H1 (cell line): ENCODE measurements at regions not wholly inside any gene's neighbourhood (a gene's known extent, or its start where the extent isn't known, plus 50 kb on each side); places are given as distances from the start of the nearest gene placed in this dataset.

ENCODE experiments used
- CTCF ChIA-PET: fragments of 300-600 bp; sonication (Branson Sonifier 250); formaldehyde crosslinking; loops from one replicate; lab custom pipeline; 2021; ENCODE audit not compliant: partially characterized antibody; lab: Charles Lee
- POLR2A ChIA-PET: fragments of 300-600 bp; sonication (Branson Sonifier 250); formaldehyde crosslinking; loops from one replicate; lab custom pipeline; 2021; ENCODE audit warnings: inconsistent platforms; ENCODE audit not compliant: partially characterized antibody; lab: Charles Lee
- DNase-seq, 2 experiments: peaks; one replicate each; pipeline versions ENCODE4 v3.0.0 to v3.0.0-alpha.2; 2010 to 2022; ENCODE audit warnings: low spot score in 2 of 2, low read depth in 1 of 2, mixed read lengths in 1 of 2
- FAIRE-seq: peaks from 2 replicates; lab custom pipeline; 2011; peaks lifted over from hg19 to GRCh38; lab: Jason Lieb, UNC
- H2AFZ ChIP-seq: 2 replicates; pipeline ENCODE4 v1.8.1; 2012; ENCODE audit warnings: low read length, inconsistent platforms
- H2AK5ac ChIP-seq: 2 replicates; pipeline ENCODE4 v1.6.1; 2013; ENCODE audit warnings: low read depth, low read length
- H2BK120ac ChIP-seq: replicated peaks from 2 replicates; pipeline ENCODE3; 2013; ENCODE audit warnings: low read depth, low read length, inconsistent platforms
- H2BK12ac ChIP-seq: 2 replicates; pipeline ENCODE4 v1.6.1; 2013; ENCODE audit warnings: low read depth, low read length
- H2BK15ac ChIP-seq: 2 replicates; pipeline ENCODE4 v1.6.1; 2013; ENCODE audit warnings: low read length
- H2BK20ac ChIP-seq: 2 replicates; pipeline ENCODE4 v1.6.1; 2013; ENCODE audit warnings: low read length
- H2BK5ac ChIP-seq: 2 replicates; pipeline ENCODE4 v1.6.1; 2013; ENCODE audit warnings: low read depth, low read length
- H3K14ac ChIP-seq: 2 replicates; pipeline ENCODE4 v1.6.1; 2013; ENCODE audit warnings: inconsistent platforms; ENCODE audit not compliant: insufficient read length
- H3K18ac ChIP-seq: 2 replicates; pipeline ENCODE4 v1.6.1; 2013; ENCODE audit warnings: low read length; ENCODE audit errors: extremely low read depth
- H3K23ac ChIP-seq: 2 replicates; pipeline ENCODE4 v1.6.1; 2013; ENCODE audit warnings: inconsistent platforms; ENCODE audit not compliant: insufficient read length
- H3K23me2 ChIP-seq: 2 replicates; pipeline ENCODE4 v1.6.1; 2013; ENCODE audit warnings: low read depth, low read length
- H3K27ac ChIP-seq: 2 replicates; pipeline ENCODE4 v1.6.1; 2011; ENCODE audit warnings: low read depth, low read length, inconsistent platforms
- H3K27me3 ChIP-seq, 4 experiments: replicated peaks in 1 of 4; 1 replicate in 1 of 4; 2 replicates in 3 of 4; pipeline versions ENCODE4 v1.6.1 to v1.8.1; 2011 to 2013; ENCODE audit warnings: low read length in 3 of 4, mild to moderate bottlenecking in 3 of 4, inconsistent platforms in 2 of 4, mixed read lengths in 2 of 4, moderate library complexity in 1 of 4; ENCODE audit not compliant: control insufficient read depth in 3 of 4, insufficient read depth in 3 of 4; ENCODE audit errors: extremely low read depth in 1 of 4
- H3K36me3 ChIP-seq, 4 experiments: 2 replicates each; pipeline versions ENCODE4 v1.6.1 to v1.8.1; 2011 to 2013; ENCODE audit warnings: mild to moderate bottlenecking in 4 of 4, low read length in 3 of 4, moderate library complexity in 2 of 4, control low read depth in 1 of 4, inconsistent platforms in 1 of 4; ENCODE audit not compliant: insufficient read depth in 4 of 4, control insufficient read depth in 2 of 4
- H3K4ac ChIP-seq: replicated peaks from 2 replicates; pipeline ENCODE3; 2013; ENCODE audit warnings: low read length, low read depth, mixed read lengths, inconsistent platforms; ENCODE audit not compliant: insufficient read length
- H3K4me1 ChIP-seq, 4 experiments: replicated peaks in 1 of 4; 1 replicate in 1 of 4; 2 replicates in 3 of 4; pipeline versions ENCODE4 v1.6.1 to v1.8.1; 2011 to 2013; ENCODE audit warnings: low read length in 3 of 4, inconsistent platforms in 2 of 4, mixed read lengths in 1 of 4; ENCODE audit not compliant: insufficient read depth in 4 of 4, control insufficient read depth in 3 of 4
- H3K4me2 ChIP-seq, 2 experiments: 2 replicates each; pipeline versions ENCODE4 v1.6.1 to v1.8.1; 2011 to 2013; ENCODE audit warnings: low read depth in 2 of 2, low read length in 2 of 2, control low read depth in 1 of 2, inconsistent platforms in 1 of 2, mild to moderate bottlenecking in 1 of 2; ENCODE audit not compliant: insufficient read depth in 1 of 2
- H3K4me3 ChIP-seq, 4 experiments: fragments of 200-600, 300-600 bp in 1 of 4; sonication (generic), shearing (Covaris generic), sonication (Bioruptor Twin) in 1 of 4; 2 replicates each; pipeline versions ENCODE4 v1.5.1 to v1.8.1; 2011 to 2016; ENCODE audit warnings: low read length in 4 of 4, low read depth in 3 of 4, control low read depth in 2 of 4, inconsistent platforms in 2 of 4, mild to moderate bottlenecking in 2 of 4, mixed read lengths in 1 of 4, moderate library complexity in 1 of 4; ENCODE audit not compliant: insufficient read depth in 2 of 4; ENCODE audit errors: extremely low read depth in 1 of 4
- H3K56ac ChIP-seq: replicated peaks from 2 replicates; pipeline ENCODE3; 2013; ENCODE audit warnings: low read depth, mild to moderate bottlenecking, mixed read lengths, low read length, inconsistent platforms; ENCODE audit not compliant: insufficient read length
- H3K79me1 ChIP-seq: 2 replicates; pipeline ENCODE4 v1.6.1; 2013; ENCODE audit warnings: low read depth, low read length, control low read depth
- H3K79me2 ChIP-seq, 2 experiments: 2 replicates each; pipeline versions ENCODE4 v1.6.1 to v1.8.1; 2012 to 2013; ENCODE audit warnings: low read length in 2 of 2, mild to moderate bottlenecking in 2 of 2, inconsistent platforms in 1 of 2; ENCODE audit not compliant: insufficient read depth in 2 of 2, control insufficient read depth in 1 of 2
- H3K9ac ChIP-seq, 4 experiments: replicated peaks in 1 of 4; 1 replicate in 1 of 4; 2 replicates in 3 of 4; pipeline versions ENCODE4 v1.6.1 to v1.8.1; 2011 to 2013; ENCODE audit warnings: low read depth in 3 of 4, low read length in 3 of 4, control low read depth in 2 of 4, mild to moderate bottlenecking in 2 of 4, moderate library complexity in 2 of 4, inconsistent platforms in 1 of 4; ENCODE audit errors: extremely low read depth in 1 of 4
- H3K9me3 ChIP-seq, 2 experiments: 2 replicates each; pipeline versions ENCODE4 v1.6.1 to v1.8.1; 2012 to 2013; ENCODE audit warnings: mild to moderate bottlenecking in 2 of 2, moderate library complexity in 2 of 2, control low read depth in 1 of 2, inconsistent platforms in 1 of 2, low read depth in 1 of 2, low read length in 1 of 2, mixed read lengths in 1 of 2; ENCODE audit not compliant: insufficient read depth in 2 of 2
- H4K20me1 ChIP-seq, 2 experiments: replicated peaks in 1 of 2; 2 replicates each; pipeline versions ENCODE3 to v1.8.1; 2011 to 2013; ENCODE audit warnings: inconsistent platforms in 2 of 2, low read length in 2 of 2, mild to moderate bottlenecking in 1 of 2; ENCODE audit not compliant: insufficient read depth in 2 of 2, control insufficient read depth in 1 of 2
- H4K5ac ChIP-seq: 2 replicates; pipeline ENCODE4 v1.6.1; 2013; ENCODE audit warnings: low read length, low read depth, mixed read lengths, inconsistent platforms; ENCODE audit not compliant: insufficient read length
- H4K8ac ChIP-seq: 2 replicates; pipeline ENCODE4 v1.8.0; 2013; ENCODE audit warnings: mild to moderate bottlenecking, moderate library complexity, low read length, inconsistent platforms; ENCODE audit not compliant: insufficient read depth; ENCODE audit errors: extremely low read depth
- H4K91ac ChIP-seq: replicated peaks from 2 replicates; pipeline ENCODE3; 2013; ENCODE audit warnings: low read length, mixed read lengths, inconsistent platforms; ENCODE audit not compliant: insufficient read length
- KDM5A ChIP-seq: fragments of 200-600 bp; IDR thresholded peaks from 2 replicates; pipeline ENCODE4 v1.7.1; 2012; ENCODE audit warnings: mild to moderate bottlenecking, low read length, inconsistent platforms, mixed read lengths
- SIRT6 ChIP-seq: IDR thresholded peaks from one replicate; pipeline ENCODE4 v1.7.1; 2012; ENCODE audit warnings: low read length, inconsistent platforms
- WGBS, 2 experiments: shearing (Covaris generic) in 1 of 2; methylation state at CpG; one replicate each; pipeline versions ENCODE4 v1.1.6 to v1.1.7; 2013 to 2015; ENCODE audit warnings: low lambda C conversion rate in 2 of 2, mixed read lengths in 2 of 2, inconsistent platforms in 1 of 2, low coverage in 1 of 2, missing lambda C conversion rate in 1 of 2; ENCODE audit not compliant: insufficient replicate concordance in 2 of 2, insufficient coverage in 1 of 2, insufficient read length in 1 of 2; ENCODE audit errors: extremely low coverage in 1 of 2, missing lambda C conversion rate in 1 of 2; 5-methylcytosine and 5-hydroxymethylcytosine counted together

DNA sequence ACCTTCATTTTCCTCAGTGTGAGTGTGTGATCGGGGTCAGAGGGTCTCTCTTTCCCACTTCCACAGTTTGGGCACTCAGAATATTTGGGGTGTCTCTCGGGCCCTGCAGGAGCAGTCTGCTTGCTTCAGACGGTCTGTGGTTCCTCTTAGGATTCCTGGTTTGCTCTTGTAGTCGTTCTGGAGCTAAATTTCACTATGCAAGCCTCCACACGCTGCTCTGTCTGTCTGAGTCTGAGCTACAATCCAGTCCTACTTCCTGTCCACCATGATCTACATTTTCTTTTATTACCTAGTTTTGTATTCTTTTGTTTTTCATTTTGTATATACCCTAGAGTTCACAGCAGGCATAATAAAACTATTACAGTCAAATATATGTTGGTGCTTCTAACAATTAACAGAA is 1967.3 kb upstream of the NUDT12 start:
- Histone ChIP-seq H3K14ac (no peak overlapping the region), H3K4me3 (no peak overlapping the region), H3K9ac (no peak overlapping the region), H2BK120ac (no peak overlapping the region), H4K8ac (no peak overlapping the region), H3K23me2 (no peaks in the 10 kb centered on the region), H3K18ac (no peak overlapping the region), H4K91ac (no peak overlapping the region), H3K27ac (no peak overlapping the region), H3K4me1 (no peaks in the 10 kb centered on the region), H2BK20ac (no peak overlapping the region), H3K56ac (no peak overlapping the region), H3K27me3 (no peaks in the 10 kb centered on the region), H3K4ac (no peak overlapping the region), H4K5ac (no peak overlapping the region), H3K4me2 (no peak overlapping the region), H2BK5ac (no peak overlapping the region), H2AK5ac (no peak overlapping the region), H3K9me3 (peaks cover 3 to 18% of the 10 kb centered on the region in 2 experiments; a peak in 2 of 4 replicates), H3K36me3 (no peaks in the 10 kb centered on the region), H2BK15ac (no peak overlapping the region), H2AFZ (no peak overlapping the region), H2BK12ac (no peak overlapping the region), H4K20me1 (no peaks in the 10 kb centered on the region), H3K79me1 (no peaks in the 10 kb centered on the region), H3K79me2 (no peaks in the 10 kb centered on the region), H3K23ac (no peak overlapping the region)
- TF ChIP-seq KDM5A, result no peak
- TF ChIP-seq SIRT6, result no peak
- CTCF ChIA-PET, result interaction anchor here (1.7 kb wide), 1 partner anchor 23 kb away, joined by 7 read pairs; no protein-coding TSS in a partner anchor
- FAIRE-seq, result no peak
- WGBS, 2 experiments, result 92% methylated on average over 5 of the region's 5 CpGs; no CpG with 5 or more reads in 1 of the 2 experiments
- no peak for DNase-seq
- POLR2A ChIA-PET, result no interaction called here
